H9 (cell line): ENCODE measurements at regions not wholly inside any gene's neighbourhood (a gene's known extent, or its start where the extent isn't known, plus 50 kb on each side); places are given as distances from the start of the nearest gene placed in this dataset.
A peak's percentile ranks its signal among the peaks of the same experiment; 100 is the strongest.

Experiments used
- DNase-seq: peaks from one replicate; pipeline ENCODE4 v3.0.0-alpha.2; 2017
- H2AFZ ChIP-seq: one replicate; pipeline ENCODE4 v1.6.1; 2013; ENCODE audit warnings: mild to moderate bottlenecking, low read length, control low read depth, moderate library complexity
- H2AK5ac ChIP-seq: 2 replicates; pipeline ENCODE4 v1.6.1; 2013; ENCODE audit warnings: low read length, control low read depth, mixed read lengths; ENCODE audit not compliant: insufficient read length
- H2BK120ac ChIP-seq: one replicate; pipeline ENCODE4 v1.6.1; 2013; ENCODE audit warnings: low read depth, mild to moderate bottlenecking, low read length, control low read depth, inconsistent platforms; ENCODE audit not compliant: poor library complexity, severe bottlenecking
- H2BK12ac ChIP-seq: 2 replicates; pipeline ENCODE4 v1.6.1; 2013; ENCODE audit warnings: low read length, control low read depth, mixed read lengths, low read depth; ENCODE audit not compliant: insufficient read length
- H2BK15ac ChIP-seq: 2 replicates; pipeline ENCODE4 v1.6.1; 2013; ENCODE audit warnings: low read depth, low read length, control low read depth
- H2BK20ac ChIP-seq: one replicate; pipeline ENCODE4 v1.6.1; 2013; ENCODE audit warnings: low read depth, mild to moderate bottlenecking, low read length, control low read depth, inconsistent platforms; ENCODE audit not compliant: poor library complexity, severe bottlenecking
- H2BK5ac ChIP-seq: 2 replicates; pipeline ENCODE4 v1.6.1; 2013; ENCODE audit warnings: low read length, control low read depth, mixed read lengths; ENCODE audit not compliant: insufficient read length
- H3K14ac ChIP-seq: 2 replicates; pipeline ENCODE4 v1.6.1; 2013; ENCODE audit warnings: low read length, control low read depth; ENCODE audit not compliant: insufficient read depth
- H3K18ac ChIP-seq: 2 replicates; pipeline ENCODE4 v1.6.1; 2013; ENCODE audit warnings: low read depth, mild to moderate bottlenecking, mixed read lengths, low read length, control low read depth; ENCODE audit not compliant: insufficient read length
- H3K23ac ChIP-seq: 2 replicates; pipeline ENCODE4 v1.6.1; 2013; ENCODE audit warnings: low read length, control low read depth, mixed read lengths, low read depth; ENCODE audit not compliant: insufficient read length
- H3K23me2 ChIP-seq: 2 replicates; pipeline ENCODE4 v1.6.1; 2013; ENCODE audit warnings: low read depth, mild to moderate bottlenecking, mixed read lengths, low read length, control low read depth; ENCODE audit not compliant: insufficient read length, poor library complexity, severe bottlenecking
- H3K27ac ChIP-seq: 2 replicates; pipeline ENCODE4 v1.5.1; 2013; ENCODE audit warnings: low read length, control low read depth, mixed read lengths, low read depth; ENCODE audit not compliant: insufficient read length
- H3K27me3 ChIP-seq: 2 replicates; pipeline ENCODE4 v1.6.1; 2013; ENCODE audit warnings: low read length, control low read depth, inconsistent platforms; ENCODE audit not compliant: insufficient read depth
- H3K4ac ChIP-seq: 2 replicates; pipeline ENCODE4 v1.6.1; 2013; ENCODE audit warnings: low read depth, mild to moderate bottlenecking, control low read depth, inconsistent platforms, low read length, moderate library complexity
- H3K4me1 ChIP-seq: 2 replicates; pipeline ENCODE4 v1.6.1; 2013; ENCODE audit warnings: low read length, control low read depth, inconsistent platforms; ENCODE audit not compliant: insufficient read depth
- H3K4me2 ChIP-seq: 2 replicates; pipeline ENCODE4 v1.6.1; 2013; ENCODE audit warnings: low read length, control low read depth, mixed read lengths; ENCODE audit not compliant: insufficient read length, insufficient read depth
- H3K56ac ChIP-seq: 2 replicates; pipeline ENCODE4 v1.6.1; 2013; ENCODE audit warnings: low read depth, mild to moderate bottlenecking, mixed read lengths, low read length, control low read depth; ENCODE audit not compliant: insufficient read length
- H3K79me1 ChIP-seq: 2 replicates; pipeline ENCODE4 v1.6.1; 2013; ENCODE audit warnings: low read depth, mild to moderate bottlenecking, moderate library complexity, low read length, control low read depth, inconsistent platforms; ENCODE audit not compliant: insufficient read depth, poor library complexity, severe bottlenecking
- H3K79me2 ChIP-seq: 2 replicates; pipeline ENCODE4 v1.6.1; 2013; ENCODE audit warnings: low read length, control low read depth, inconsistent platforms; ENCODE audit not compliant: insufficient read depth
- H3K9ac ChIP-seq: 2 replicates; pipeline ENCODE4 v1.6.1; 2013; ENCODE audit warnings: low read length, control low read depth, mixed read lengths; ENCODE audit not compliant: insufficient read length; ENCODE audit errors: extremely low read depth
- H3K9me3 ChIP-seq: one replicate; pipeline ENCODE4 v1.6.1; 2013; ENCODE audit warnings: low read depth, low read length, inconsistent platforms; ENCODE audit not compliant: control insufficient read depth
- H3T11ph ChIP-seq: one replicate; pipeline ENCODE4 v1.6.1; 2013; ENCODE audit warnings: mild to moderate bottlenecking, low read length, control low read depth, inconsistent platforms
- H4K20me1 ChIP-seq: one replicate; pipeline ENCODE4 v1.6.1; 2013; ENCODE audit not compliant: control insufficient read depth, insufficient read length, insufficient read depth
- H4K5ac ChIP-seq: 2 replicates; pipeline ENCODE4 v1.6.1; 2013; ENCODE audit warnings: low read depth, mild to moderate bottlenecking, mixed read lengths, low read length, control low read depth; ENCODE audit not compliant: insufficient read length
- H4K8ac ChIP-seq: replicated peaks from 2 replicates; pipeline ENCODE4 v1.6.1; 2013; ENCODE audit warnings: low read length, control low read depth, mixed read lengths, low read depth; ENCODE audit not compliant: insufficient read length
- H4K91ac ChIP-seq: 2 replicates; pipeline ENCODE4 v1.6.1; 2013; ENCODE audit warnings: low read depth, mild to moderate bottlenecking, moderate library complexity, mixed read lengths, low read length, control low read depth; ENCODE audit not compliant: insufficient read length
- H3K27ac Mint-ChIP-seq, 3 experiments: 2 replicates in 2 of 3; 3 replicates in 1 of 3; pipeline ENCODE4 v1.8.0; 2020 to 2021; ENCODE audit warnings: mixed read lengths in 3 of 3, mild to moderate bottlenecking in 1 of 3, moderate library complexity in 1 of 3
- H3K27me3 Mint-ChIP-seq: 2 replicates; pipeline ENCODE4 v1.8.0; 2021; ENCODE audit warnings: low read depth, mild to moderate bottlenecking, moderate library complexity, mixed read lengths
- H3K36me3 Mint-ChIP-seq, 3 experiments: 2 replicates in 2 of 3; 3 replicates in 1 of 3; pipeline ENCODE4 v1.8.0; 2020 to 2021; ENCODE audit warnings: low read depth in 3 of 3, mixed read lengths in 3 of 3; ENCODE audit not compliant: insufficient read depth in 1 of 3
- H3K4me1 Mint-ChIP-seq, 2 experiments: 2 replicates each; pipeline ENCODE4 v1.8.0; 2020; ENCODE audit warnings: mixed read lengths in 2 of 2
- H3K4me3 Mint-ChIP-seq, 2 experiments: 2 replicates in 1 of 2; 3 replicates in 1 of 2; pipeline ENCODE4 v1.8.0; 2020 to 2021; ENCODE audit warnings: mild to moderate bottlenecking in 2 of 2, mixed read lengths in 2 of 2, moderate library complexity in 1 of 2
- H3K9me3 Mint-ChIP-seq, 2 experiments: 2 replicates in 1 of 2; 3 replicates in 1 of 2; pipeline ENCODE4 v1.8.0; 2020; ENCODE audit warnings: mild to moderate bottlenecking in 2 of 2, mixed read lengths in 2 of 2, moderate library complexity in 1 of 2
- CTCF ChIP-seq: fragments of 200-600 bp; sonication (generic); conservative IDR thresholded peaks from 3 replicates; pipeline ENCODE4 v1.8.0; 2021; ENCODE audit warnings: antibody characterized with exemption, mild to moderate bottlenecking
- WGBS: extraction: QIAGEN DNeasy Blood & Tissue Kit; methylation state at CpG from one replicate; pipeline ENCODE4 v1.1.7; 2013; ENCODE audit warnings: missing lambda C conversion rate, low lambda C conversion rate, mixed read lengths; ENCODE audit not compliant: insufficient read length; ENCODE audit errors: extremely low coverage; 5-methylcytosine and 5-hydroxymethylcytosine counted together

GRCh38 chr13:106101201-106101600 is 434.3 kb downstream of the EFNB2 start:
- H2BK15ac ChIP-seq, result no peak overlapping the region
- H3K79me1 ChIP-seq, result no peaks in the 10 kb centered on the region
- H2AK5ac ChIP-seq, result no peak overlapping the region
- no peaks in the 10 kb centered on the region for H3K9me3 Mint-ChIP-seq
- no peak overlapping the region for H3K56ac ChIP-seq
- no peaks in the 10 kb centered on the region; a peak in 1 of 7 replicates for H3K36me3 Mint-ChIP-seq
- peak overlapping the region; percentile 81 to 95 (median 95); a peak in 6 of 7 replicates for H3K27ac Mint-ChIP-seq
- H4K91ac ChIP-seq, result no peak overlapping the region
- H3K4me1 ChIP-seq, result peaks cover 13% of the 10 kb centered on the region
- no peak overlapping the region for H4K5ac ChIP-seq
- peak overlapping the region; percentile 69 for H3K27ac ChIP-seq
- H3K23ac ChIP-seq, result no peak overlapping the region
- H2BK20ac ChIP-seq, result no peak overlapping the region
- no peak overlapping the region for H2BK5ac ChIP-seq
- H4K20me1 ChIP-seq, result no peaks in the 10 kb centered on the region
- H2AFZ ChIP-seq, result no peak overlapping the region
- no peak overlapping the region for H2BK12ac ChIP-seq
- no peak for DNase-seq
- H3T11ph ChIP-seq, result no peak overlapping the region
- no peak overlapping the region for H4K8ac ChIP-seq
- peak overlapping the region; percentile 24 for H3K4me2 ChIP-seq
- H3K23me2 ChIP-seq, result no peaks in the 10 kb centered on the region
- no peaks in the 10 kb centered on the region for H3K9me3 ChIP-seq
- H3K27me3 ChIP-seq, result no peaks in the 10 kb centered on the region
- H3K9ac ChIP-seq, result no peak overlapping the region
- H3K18ac ChIP-seq, result no peak overlapping the region
- no CpG with 5 or more reads among the region's 5 CpGs for WGBS
- no peaks in the 10 kb centered on the region for H3K79me2 ChIP-seq
- no peak for TF ChIP-seq CTCF
- no peak overlapping the region for H2BK120ac ChIP-seq
- peak overlapping the region in 1 of 2 experiments; percentile 28; a peak in 2 of 5 replicates for H3K4me3 Mint-ChIP-seq
- peaks cover 46 to 58% of the 10 kb centered on the region in 2 experiments for H3K4me1 Mint-ChIP-seq
- H3K4ac ChIP-seq, result no peak overlapping the region
- H3K14ac ChIP-seq, result no peak overlapping the region
- H3K27me3 Mint-ChIP-seq, result no peaks in the 10 kb centered on the region
